ENCODE measurements at regions not wholly inside any gene's neighbourhood (a gene's known extent, or its start where the extent isn't known, plus 50 kb on each side); places are given as distances from the start of the nearest gene placed in this dataset.

DNA sequence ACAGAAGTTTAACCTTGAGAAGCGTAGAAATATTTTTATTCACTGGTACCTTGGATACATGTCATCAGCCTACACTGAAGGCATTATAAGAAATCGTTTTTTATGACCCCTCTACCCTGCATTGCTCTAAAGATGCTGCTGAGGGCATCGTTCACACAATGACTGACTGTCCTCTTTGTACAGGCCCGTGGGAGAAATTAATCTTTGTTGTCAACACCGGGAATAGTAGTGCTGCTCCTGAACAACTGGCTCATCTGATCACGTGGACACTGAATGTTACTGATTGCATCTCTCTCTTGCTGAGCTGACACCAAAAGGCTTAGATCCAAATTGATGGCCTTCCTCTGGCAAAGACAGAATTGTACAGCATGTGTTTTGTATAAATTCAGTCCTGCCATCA lies 157.1 kb upstream of the SMLR1 start:
- H3K4me2 ChIP-seq (ENCODE audit: low read length): no peak overlapping the region
- no peaks in the 10 kb centered on the region for H3K9me2 ChIP-seq (ENCODE audit: insufficient read depth, low read length)
- no peaks in the 10 kb centered on the region for H3K9me3 ChIP-seq (ENCODE audit: low read length)
- H2AFZ ChIP-seq (ENCODE audit: low read depth, low read length): no peak overlapping the region
- no peak for TF ChIP-seq TAF1 (IDR thresholded peaks at IDR 0.05; ENCODE audit: low read depth)
- peak; percentile 14 for TF ChIP-seq SMC3 (conservative IDR thresholded peaks at IDR 0.05; ENCODE audit: poor library complexity)
- no peak overlapping the region for H3K9ac ChIP-seq (ENCODE audit: low read length)
- no peaks in the 10 kb centered on the region for H3K79me2 ChIP-seq (replicated peaks; ENCODE audit: insufficient read depth, low read length)
- no peaks in the 10 kb centered on the region for H3K36me3 ChIP-seq (ENCODE audit: insufficient read depth, low read length)
- H4K20me1 ChIP-seq (ENCODE audit: insufficient read depth): no peaks in the 10 kb centered on the region
- no peaks in the 10 kb centered on the region for H3K27me3 ChIP-seq (ENCODE audit: insufficient read depth, low read depth, low read length)
- no peaks in the 10 kb centered on the region for H3F3A ChIP-seq (ENCODE audit: insufficient read depth, low read length, poor library complexity, severe bottlenecking)
- no peak overlapping the region for H3K27ac ChIP-seq (ENCODE audit: low read length)
- no peak overlapping the region for H3K4me3 ChIP-seq (ENCODE audit: low read length)

GRCh38 chr6:130671119-130671518 lies 156.1 kb upstream of the SMLR1 start:
- Histone ChIP-seq H3K9ac (ENCODE audit: low read length) (no peak overlapping the region), H3K4me2 (ENCODE audit: low read length) (no peak overlapping the region), H3K9me2 (ENCODE audit: insufficient read depth, low read length) (no peaks in the 10 kb centered on the region), H3K27ac (ENCODE audit: low read length) (no peak overlapping the region), H2AFZ (ENCODE audit: low read depth, low read length) (no peak overlapping the region), H3F3A (ENCODE audit: insufficient read depth, low read length, poor library complexity, severe bottlenecking) (no peaks in the 10 kb centered on the region), H4K20me1 (ENCODE audit: insufficient read depth) (no peaks in the 10 kb centered on the region), H3K4me3 (ENCODE audit: low read length) (no peak overlapping the region), H3K36me3 (ENCODE audit: insufficient read depth, low read length) (no peaks in the 10 kb centered on the region), H3K27me3 (ENCODE audit: insufficient read depth, low read depth, low read length) (no peaks in the 10 kb centered on the region), H3K79me2 (replicated peaks; ENCODE audit: insufficient read depth, low read length) (no peaks in the 10 kb centered on the region), H3K9me3 (ENCODE audit: low read length) (no peaks in the 10 kb centered on the region)
- TF ChIP-seq, protein P1, sequence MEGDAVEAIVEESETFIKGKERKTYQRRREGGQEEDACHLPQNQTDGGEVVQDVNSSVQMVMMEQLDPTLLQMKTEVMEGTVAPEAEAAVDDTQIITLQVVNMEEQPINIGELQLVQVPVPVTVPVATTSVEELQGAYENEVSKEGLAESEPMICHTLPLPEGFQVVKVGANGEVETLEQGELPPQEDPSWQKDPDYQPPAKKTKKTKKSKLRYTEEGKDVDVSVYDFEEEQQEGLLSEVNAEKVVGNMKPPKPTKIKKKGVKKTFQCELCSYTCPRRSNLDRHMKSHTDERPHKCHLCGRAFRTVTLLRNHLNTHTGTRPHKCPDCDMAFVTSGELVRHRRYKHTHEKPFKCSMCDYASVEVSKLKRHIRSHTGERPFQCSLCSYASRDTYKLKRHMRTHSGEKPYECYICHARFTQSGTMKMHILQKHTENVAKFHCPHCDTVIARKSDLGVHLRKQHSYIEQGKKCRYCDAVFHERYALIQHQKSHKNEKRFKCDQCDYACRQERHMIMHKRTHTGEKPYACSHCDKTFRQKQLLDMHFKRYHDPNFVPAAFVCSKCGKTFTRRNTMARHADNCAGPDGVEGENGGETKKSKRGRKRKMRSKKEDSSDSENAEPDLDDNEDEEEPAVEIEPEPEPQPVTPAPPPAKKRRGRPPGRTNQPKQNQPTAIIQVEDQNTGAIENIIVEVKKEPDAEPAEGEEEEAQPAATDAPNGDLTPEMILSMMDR (IDR thresholded peaks at IDR 0.05; ENCODE audit: poor library complexity, severe bottlenecking): no peak
- no peak for TF ChIP-seq SMC3 (conservative IDR thresholded peaks at IDR 0.05; ENCODE audit: poor library complexity)
- no peak for TF ChIP-seq MXI1 (conservative IDR thresholded peaks at IDR 0.05; ENCODE audit: poor library complexity, severe bottlenecking)
- no peak for TF ChIP-seq RAD21 (conservative IDR thresholded peaks at IDR 0.05)
- no peak for TF ChIP-seq EZH2 (IDR thresholded peaks at IDR 0.05; ENCODE audit: borderline replicate concordance, insufficient read depth, low read length, poor library complexity, severe bottlenecking)
- no peak for TF ChIP-seq EP300 (conservative IDR thresholded peaks at IDR 0.05; ENCODE audit: poor library complexity, severe bottlenecking)
- TF ChIP-seq TAF1 (IDR thresholded peaks at IDR 0.05; ENCODE audit: low read depth): no peak
- no peak for TF ChIP-seq POLR2AphosphoS5 (IDR thresholded peaks at IDR 0.05)
- no peak for TF ChIP-seq REST (IDR thresholded peaks at IDR 0.05; ENCODE audit: borderline replicate concordance)

- Histone ChIP-seq H3K4me2 (ENCODE audit: low read length) (no peak overlapping the region), H4K20me1 (ENCODE audit: insufficient read depth) (no peaks in the 10 kb centered on the region), H3K9ac (ENCODE audit: low read length) (no peak overlapping the region), H3K27ac (ENCODE audit: low read length) (no peak overlapping the region), H3K79me2 (replicated peaks; ENCODE audit: insufficient read depth, low read length) (no peaks in the 10 kb centered on the region), H2AFZ (ENCODE audit: low read depth, low read length) (no peak overlapping the region), H3K9me2 (ENCODE audit: insufficient read depth, low read length) (no peaks in the 10 kb centered on the region), H3F3A (ENCODE audit: insufficient read depth, low read length, poor library complexity, severe bottlenecking) (no peaks in the 10 kb centered on the region), H3K36me3 (ENCODE audit: insufficient read depth, low read length) (no peaks in the 10 kb centered on the region), H3K27me3 (ENCODE audit: insufficient read depth, low read depth, low read length) (no peaks in the 10 kb centered on the region), H3K9me3 (ENCODE audit: low read length) (no peaks in the 10 kb centered on the region), H3K4me3 (ENCODE audit: low read length) (no peak overlapping the region)
- TF ChIP-seq TAF1 (IDR thresholded peaks at IDR 0.05; ENCODE audit: low read depth) (no peak), EP300 (conservative IDR thresholded peaks at IDR 0.05; ENCODE audit: poor library complexity, severe bottlenecking) (no peak), SMC3 (conservative IDR thresholded peaks at IDR 0.05; ENCODE audit: poor library complexity) (no peak), POLR2AphosphoS5 (IDR thresholded peaks at IDR 0.05) (no peak), MXI1 (conservative IDR thresholded peaks at IDR 0.05; ENCODE audit: poor library complexity, severe bottlenecking) (no peak), EZH2 (IDR thresholded peaks at IDR 0.05; ENCODE audit: borderline replicate concordance, insufficient read depth, low read length, poor library complexity, severe bottlenecking) (no peak), REST (IDR thresholded peaks at IDR 0.05; ENCODE audit: borderline replicate concordance) (no peak), RAD21 (conservative IDR thresholded peaks at IDR 0.05) (no peak)
- TF ChIP-seq, protein P1 (IDR thresholded peaks at IDR 0.05; ENCODE audit: poor library complexity, severe bottlenecking): no peak
These were observed 155.6 kb upstream of the SMLR1 start for GRCh38 chr6:130671577-130671976.

Data from neural cell (in vitro differentiated cells).